ENCODE measurements at regions not wholly inside any gene's neighbourhood (a gene's known extent, or its start where the extent isn't known, plus 50 kb on each side); places are given as distances from the start of the nearest gene placed in this dataset.

GRCh38 chr18:1273469-1273868, 368.8 kb downstream of the ADCYAP1 start:
- no peak for TF ChIP-seq CTCF (IDR thresholded peaks at IDR 0.05; ENCODE audit: insufficient read depth, missing control alignments)
- DNase-seq (ENCODE audit: insufficient read length, low spot score) (no peak), FAIRE-seq (peak; percentile 32)

GRCh38 chr18:1292167-1292566, 387.5 kb downstream of the ADCYAP1 start:
- FAIRE-seq: no peak
- TF ChIP-seq CTCF (IDR thresholded peaks at IDR 0.05; ENCODE audit: insufficient read depth, missing control alignments): no peak
- no peak for DNase-seq (ENCODE audit: insufficient read length, low spot score)

- FAIRE-seq (no peak), DNase-seq (ENCODE audit: insufficient read length, low spot score) (no peak)
- no peak for TF ChIP-seq CTCF (IDR thresholded peaks at IDR 0.05; ENCODE audit: insufficient read depth, missing control alignments)
Observed at GRCh38 chr18:1294229-1294628, 389.6 kb downstream of the ADCYAP1 start.

GRCh38 chr18:1296237-1296636, 391.6 kb downstream of the ADCYAP1 start:
- no peak for TF ChIP-seq CTCF (IDR thresholded peaks at IDR 0.05; ENCODE audit: insufficient read depth, missing control alignments)
- DNase-seq (ENCODE audit: insufficient read length, low spot score) (no peak), FAIRE-seq (no peak)

GRCh38 chr18:1302861-1303260, 398.2 kb downstream of the ADCYAP1 start:
- no peak for TF ChIP-seq CTCF (IDR thresholded peaks at IDR 0.05; ENCODE audit: insufficient read depth, missing control alignments)
- DNase-seq (ENCODE audit: insufficient read length, low spot score): no peak
- no peak for FAIRE-seq

GRCh38 chr18:1304392-1304992, 399.8 kb downstream of the ADCYAP1 start:
- FAIRE-seq: no peak
- no peak for TF ChIP-seq CTCF (IDR thresholded peaks at IDR 0.05; ENCODE audit: insufficient read depth, missing control alignments)
- DNase-seq (ENCODE audit: insufficient read length, low spot score): no peak

- FAIRE-seq (no peak), DNase-seq (ENCODE audit: insufficient read length, low spot score) (no peak)
- TF ChIP-seq CTCF (IDR thresholded peaks at IDR 0.05; ENCODE audit: insufficient read depth, missing control alignments): no peak
Observed at GRCh38 chr18:1306641-1307040, 402.0 kb downstream of the ADCYAP1 start.

Measured in D721Med (cell line).